HG02678 (cell line): ENCODE measurements at regions not wholly inside any gene's neighbourhood (a gene's known extent, or its start where the extent isn't known, plus 50 kb on each side); places are given as distances from the start of the nearest gene placed in this dataset.

Source experiments
- ATAC-seq: cut with Tn5 transposase; IDR thresholded peaks from one replicate; pipeline ENCODE4 v1.9.1; 2021; ENCODE audit warnings: mild to moderate bottlenecking, moderate library complexity; ENCODE audit not compliant: unreplicated experiment

GRCh38 chr18:56235481-56236013 lies 402.8 kb downstream of the TXNL1 start:
- peak; percentile 91 for ATAC-seq

- ATAC-seq = peak; percentile 66
Observed at GRCh38 chr18:56235071-56235470, 403.3 kb downstream of the TXNL1 start.

DNA sequence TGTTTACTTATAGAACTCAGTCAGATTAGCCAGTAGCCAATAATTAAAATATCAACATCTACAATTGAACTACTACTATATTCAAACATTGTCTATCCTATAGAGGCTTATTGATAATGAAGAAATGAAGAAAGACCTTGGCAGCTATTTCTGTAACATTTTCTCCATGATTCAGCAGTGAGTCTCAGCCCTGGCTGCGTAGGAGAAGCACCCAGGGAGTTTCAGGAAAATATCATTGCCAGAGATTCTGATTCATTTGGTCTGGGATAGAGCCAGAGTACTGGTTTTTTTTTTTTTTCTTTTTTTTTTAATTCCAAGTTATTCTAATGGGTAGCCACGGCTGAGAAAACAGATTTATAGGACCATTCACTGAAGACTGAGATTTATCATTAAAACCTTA lies 404.8 kb downstream of the TXNL1 start:
- ATAC-seq = no peak

DNA sequence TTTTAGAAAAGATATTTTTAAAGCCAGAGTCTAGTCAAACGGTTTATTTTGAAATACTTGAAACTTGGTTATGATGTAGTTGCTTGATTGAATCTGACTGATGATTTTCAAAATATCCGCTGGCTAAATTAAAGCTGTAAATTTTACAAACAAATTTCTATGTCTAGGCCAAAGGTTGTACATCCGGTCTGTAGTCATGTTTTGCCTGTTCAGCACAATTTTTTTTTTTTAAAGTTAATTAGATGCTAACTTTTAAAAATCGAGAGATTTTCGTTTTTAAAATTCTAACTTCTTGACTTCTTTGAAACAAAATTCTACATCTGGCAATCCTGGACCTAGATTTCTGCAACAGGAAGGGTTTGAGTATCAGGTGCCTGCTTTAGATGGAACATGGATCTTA lies 412.4 kb downstream of the TXNL1 start:
- no peak for ATAC-seq

DNA sequence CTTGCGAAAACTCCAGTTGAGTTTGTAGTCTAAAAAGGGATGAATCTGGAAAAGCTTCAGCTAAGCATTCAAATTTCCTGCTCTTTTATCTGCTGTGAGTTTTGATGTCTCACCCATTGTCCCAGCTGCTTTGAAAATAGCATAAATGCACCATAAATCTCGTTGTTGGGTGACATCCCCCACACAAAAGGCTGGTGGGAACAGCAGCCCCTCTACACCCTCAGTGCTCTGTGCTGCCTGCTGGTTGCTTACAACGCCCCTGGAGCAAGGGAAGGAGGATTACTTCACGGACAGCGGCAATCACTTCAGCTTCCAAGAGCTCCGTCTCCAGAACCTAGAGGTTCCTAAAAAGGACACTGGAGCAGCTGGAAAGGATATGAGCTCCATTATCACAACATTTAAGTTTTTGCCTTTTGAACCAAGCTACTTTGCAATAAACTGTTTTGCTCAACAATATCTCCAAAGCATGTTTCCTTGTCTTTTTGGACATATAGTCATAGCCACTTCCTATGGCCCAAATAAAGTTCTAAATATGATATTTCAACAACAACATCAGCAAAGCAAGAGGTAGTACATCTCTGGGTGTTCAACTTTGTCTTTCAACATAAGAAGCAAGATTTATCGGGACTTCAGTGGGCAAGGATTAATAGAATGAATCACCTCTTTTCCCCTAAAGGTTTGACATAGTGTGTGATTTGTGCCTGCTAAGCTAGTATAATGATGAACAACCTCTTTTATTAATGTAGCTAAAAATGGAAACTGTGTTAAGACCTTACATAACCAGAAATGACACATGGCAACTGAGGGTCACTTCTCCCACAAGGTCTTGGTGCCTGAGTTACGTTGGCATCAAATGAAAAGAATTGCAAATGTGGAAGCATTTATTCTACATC lies 413.5 kb downstream of the TXNL1 start:
- no peak for ATAC-seq

GRCh38 chr18:56221195-56222065 lies 417.0 kb downstream of the TXNL1 start:
- no peak for ATAC-seq

- ATAC-seq = no peak
Observed at GRCh38 chr18:56217406-56217805, 421.0 kb downstream of the TXNL1 start.

DNA sequence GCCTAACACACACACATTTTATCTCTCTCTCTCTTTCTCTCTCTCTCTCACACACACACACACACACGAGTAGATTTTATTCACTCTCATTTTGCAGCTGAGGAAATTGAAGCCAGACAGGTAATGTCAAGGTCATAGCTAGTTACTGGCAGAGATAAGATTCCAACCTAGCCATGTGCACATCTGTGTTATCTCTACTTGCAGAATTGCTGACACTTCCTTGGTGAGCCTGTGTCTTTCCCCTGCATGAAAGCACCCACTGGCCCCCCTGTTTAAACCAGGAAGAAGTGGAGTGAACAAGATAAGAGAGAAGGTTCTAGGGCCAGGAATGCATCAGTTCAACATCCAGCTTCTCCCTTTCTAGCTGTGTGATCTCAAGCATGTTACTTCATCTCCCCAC lies 423.7 kb downstream of the TXNL1 start:
- ATAC-seq = no peak

DNA sequence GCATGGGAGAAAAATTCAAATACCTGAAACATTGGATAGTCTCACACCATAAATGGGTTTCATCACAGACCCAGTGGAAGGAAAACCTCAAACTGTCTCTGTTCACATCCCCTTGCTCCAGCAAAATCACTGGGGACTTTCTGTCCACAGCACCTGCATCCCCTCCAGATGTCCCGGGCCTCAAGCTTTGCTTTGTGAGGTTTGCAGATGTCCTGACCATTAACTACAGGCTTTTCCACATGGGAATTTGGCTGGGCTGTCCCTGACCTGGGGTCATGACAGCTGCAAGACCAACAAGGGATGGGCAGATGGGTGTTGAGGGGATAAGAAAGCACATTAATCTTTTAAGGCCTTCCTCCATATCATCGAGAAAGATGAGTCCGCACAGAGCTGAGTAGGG lies 427.9 kb downstream of the TXNL1 start:
- ATAC-seq = no peak

- ATAC-seq = no peak
Observed at GRCh38 chr18:56207989-56208388, 430.4 kb downstream of the TXNL1 start.

- no peak for ATAC-seq
Observed at GRCh38 chr18:56204052-56204451, 434.3 kb downstream of the TXNL1 start.

DNA sequence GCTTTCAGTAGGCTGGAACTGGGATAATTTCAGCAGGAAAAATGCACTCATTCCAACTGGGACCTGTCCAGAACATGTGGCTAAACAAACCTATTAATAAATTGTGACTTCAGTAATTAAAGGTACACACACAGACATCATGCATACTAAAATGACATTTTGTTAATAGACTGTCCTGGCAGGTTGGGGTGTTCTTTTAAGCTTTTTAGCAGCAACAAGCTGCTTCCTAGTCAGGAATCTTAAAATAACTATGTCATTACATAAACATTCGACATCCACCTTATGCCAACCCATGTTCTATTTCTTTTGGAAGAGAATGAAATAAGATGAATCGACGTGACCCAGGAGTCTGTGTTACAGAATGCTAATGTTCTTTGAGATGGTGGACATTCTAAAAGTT lies 435.7 kb downstream of the TXNL1 start:
- ATAC-seq = no peak

DNA sequence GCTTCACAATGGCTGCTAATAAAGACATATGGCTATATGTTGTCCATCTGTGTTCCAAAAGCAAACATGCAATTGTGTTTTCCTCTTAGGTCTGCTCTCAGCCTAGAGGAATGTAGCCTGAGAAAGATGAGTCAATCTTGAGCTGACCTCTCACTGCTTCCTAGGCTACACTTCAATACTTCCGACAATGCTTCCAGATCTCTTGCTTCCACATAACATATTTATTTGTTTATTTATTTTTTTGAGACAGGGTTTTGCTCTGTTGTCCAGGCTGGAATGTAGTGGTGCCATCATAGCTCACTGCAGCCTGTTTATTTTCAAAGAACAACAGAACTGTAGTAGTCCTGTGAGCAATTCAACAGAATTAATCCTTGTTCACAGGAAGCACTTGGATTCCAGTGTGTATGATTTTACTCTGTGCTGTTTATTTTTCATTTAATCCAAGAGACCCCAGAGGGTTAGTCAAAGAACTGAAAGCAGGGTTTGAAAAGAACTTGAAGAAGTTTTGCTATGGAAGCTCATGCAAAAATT lies 437.9 kb downstream of the TXNL1 start:
- ATAC-seq = no peak

DNA sequence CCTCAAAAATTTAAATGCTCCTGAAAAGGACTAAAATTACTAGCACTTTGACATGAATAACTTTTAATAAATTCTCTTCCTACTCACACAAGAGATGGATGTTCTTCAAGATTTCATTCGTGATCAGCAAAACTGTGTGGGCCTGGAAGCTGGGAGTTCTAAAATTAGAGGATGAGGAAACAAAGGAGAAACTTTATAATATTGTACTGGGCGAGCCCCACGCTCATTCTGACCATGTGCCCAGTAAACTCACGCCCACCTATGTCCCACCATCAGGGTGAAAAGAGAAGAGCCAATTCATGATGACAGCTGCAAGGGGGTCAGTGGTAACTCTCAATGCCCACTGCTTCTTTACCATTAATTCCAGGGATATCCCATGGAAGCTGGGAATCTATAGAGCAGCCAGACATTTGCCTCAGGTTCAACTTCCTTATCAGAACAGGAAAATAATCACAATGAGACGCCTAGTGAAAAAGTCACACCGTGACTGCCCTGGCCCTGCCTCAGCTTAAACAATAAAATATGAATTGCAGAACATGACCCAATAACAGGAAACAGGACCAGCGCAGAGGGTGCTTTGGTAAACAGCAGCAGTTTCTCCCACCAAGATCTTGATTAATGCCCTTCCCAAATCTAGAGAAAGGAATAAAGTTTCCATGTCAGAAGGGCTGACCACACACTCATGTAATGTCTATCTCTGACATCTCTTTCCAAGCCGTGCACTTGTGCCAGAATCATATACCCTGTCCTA lies 438.6 kb downstream of the TXNL1 start:
- ATAC-seq = no peak

DNA sequence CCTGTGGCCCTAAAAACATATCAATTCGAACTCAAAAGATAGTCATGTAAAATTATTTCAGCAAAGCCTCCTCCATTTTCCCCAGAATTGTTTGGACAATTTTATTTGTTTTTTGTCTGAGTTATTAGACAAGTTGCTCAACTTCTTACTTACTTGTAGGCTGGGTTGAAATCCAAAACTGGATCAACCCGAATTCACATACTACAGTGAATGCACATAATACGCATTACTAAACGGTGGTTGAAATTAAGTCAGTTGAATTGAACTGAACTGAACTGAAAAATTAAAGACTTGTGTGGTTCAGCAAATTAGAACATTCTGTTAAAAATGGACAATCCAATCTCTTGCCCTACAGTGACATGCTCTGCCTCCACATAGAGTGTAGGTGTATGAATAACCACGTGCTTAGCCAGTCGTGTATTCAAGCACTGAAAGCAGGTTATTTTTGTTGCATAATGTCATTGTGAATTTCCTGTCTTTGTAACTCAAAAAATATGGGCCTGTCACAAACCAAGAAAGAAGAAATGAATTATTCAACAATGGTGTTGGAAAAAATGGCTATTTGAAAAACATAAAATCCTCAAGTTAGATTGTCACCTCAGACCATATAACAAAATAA lies 441.0 kb downstream of the TXNL1 start:
- ATAC-seq = no peak

DNA sequence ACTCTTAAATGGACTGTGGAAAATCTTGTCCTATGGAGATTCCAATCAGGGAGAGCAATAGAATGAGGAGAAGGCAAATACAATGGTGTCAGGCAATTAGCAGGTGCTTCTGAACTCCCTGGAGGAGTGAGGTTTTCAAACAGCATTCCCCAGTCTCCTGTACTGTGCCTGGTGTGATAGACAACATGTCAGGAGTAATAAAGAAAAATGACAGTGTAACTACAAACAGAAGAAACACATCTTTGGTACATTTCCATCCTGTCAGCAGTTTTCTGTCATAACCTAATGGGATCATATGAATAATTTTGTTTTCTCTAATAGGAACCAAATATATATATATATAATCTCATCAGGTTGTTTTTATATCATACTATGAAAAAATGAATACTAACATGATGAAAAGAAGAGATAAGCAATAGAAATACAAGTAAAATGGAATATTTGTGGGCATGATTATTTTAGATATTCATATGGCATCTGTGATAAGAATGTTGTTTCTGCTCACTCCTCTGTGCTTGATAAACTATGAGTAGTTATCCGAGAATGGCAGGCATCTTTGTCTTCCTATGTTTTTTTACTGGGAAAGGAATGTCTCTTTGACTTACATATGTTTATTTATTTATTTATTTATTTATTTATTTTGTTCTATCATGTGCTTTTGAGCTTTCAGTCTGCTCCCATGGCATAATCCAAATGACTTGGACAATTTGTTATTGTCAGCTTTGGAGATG lies 441.7 kb downstream of the TXNL1 start:
- no peak for ATAC-seq

GRCh38 chr18:56191334-56191733 lies 447.1 kb downstream of the TXNL1 start:
- ATAC-seq = no peak

GRCh38 chr18:56189615-56190014 lies 448.8 kb downstream of the TXNL1 start:
- no peak for ATAC-seq

GRCh38 chr18:56188529-56189275 lies 449.7 kb downstream of the TXNL1 start:
- ATAC-seq = no peak
